GM12873 (cell line): ENCODE measurements at regions not wholly inside any gene's neighbourhood (a gene's known extent, or its start where the extent isn't known, plus 50 kb on each side); places are given as distances from the start of the nearest gene placed in this dataset.

Experiments
- CTCF ChIP-seq: IDR thresholded peaks from 2 replicates; pipeline ENCODE4 v1.5.1; 2012; ENCODE audit warnings: low read depth, mild to moderate bottlenecking, moderate library complexity, low read length, control low read depth; ENCODE audit not compliant: insufficient read depth; ENCODE audit errors: missing control alignments

GRCh38 chr3:88991496-88991895 lies 115.9 kb upstream of the EPHA3 start:
- TF ChIP-seq CTCF, result no peak

GRCh38 chr3:88996691-88997090 lies 110.7 kb upstream of the EPHA3 start:
- no peak for TF ChIP-seq CTCF

- no peak for TF ChIP-seq CTCF
Measured at GRCh38 chr3:88997260-88997659, 110.2 kb upstream of the EPHA3 start.

- TF ChIP-seq CTCF, result no peak
Measured at GRCh38 chr3:89000886-89001285, 106.5 kb upstream of the EPHA3 start.

- no peak for TF ChIP-seq CTCF
Measured at GRCh38 chr3:89002191-89002590, 105.2 kb upstream of the EPHA3 start.

GRCh38 chr3:89013536-89013935 lies 93.9 kb upstream of the EPHA3 start:
- no peak for TF ChIP-seq CTCF

GRCh38 chr3:89017531-89017930 lies 89.9 kb upstream of the EPHA3 start:
- no peak for TF ChIP-seq CTCF
